ENCODE measurements at regions not wholly inside any gene's neighbourhood (a gene's known extent, or its start where the extent isn't known, plus 50 kb on each side); places are given as distances from the start of the nearest gene placed in this dataset.
"Not testable (repeated sequence)": the region's sequence is repeated elsewhere in the genome, so short reads cannot be mapped to it uniquely, and the experiment has no call there.

DNA sequence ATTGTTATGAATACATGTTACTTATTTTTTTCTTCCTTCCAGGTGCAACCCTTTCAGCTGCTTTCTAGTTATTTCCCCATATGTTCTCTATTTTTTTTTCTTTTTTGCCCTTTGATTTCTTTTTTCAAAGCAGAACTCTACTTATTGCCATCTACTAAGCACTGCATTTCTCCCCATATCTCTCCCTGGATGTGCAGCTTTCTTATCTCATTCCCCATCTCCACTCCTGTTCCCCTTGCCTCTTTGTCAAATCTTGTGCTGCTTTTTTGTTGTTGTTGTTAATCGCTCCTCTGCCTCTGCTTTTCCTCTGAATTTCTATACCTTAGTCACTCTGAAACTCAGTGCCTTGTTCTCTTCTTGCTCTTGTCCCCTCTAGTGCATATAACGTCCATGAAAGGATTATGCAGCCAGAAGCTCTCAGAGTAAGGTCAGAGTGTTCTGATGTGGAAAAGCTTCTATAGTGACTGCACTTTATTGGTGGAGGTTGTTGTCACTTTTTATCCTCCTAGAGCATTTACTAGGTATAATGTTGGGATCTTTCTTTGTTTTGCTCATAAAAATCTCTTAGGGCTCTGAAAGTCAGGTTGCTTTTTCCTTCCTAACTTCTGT lies 51.1 kb upstream of the JADE1 start:
- DNase-seq (no peak), ATAC-seq (peak; percentile 46)
- intact Hi-C loops (cut with micrococcal nuclease), result no loop called here

DNA sequence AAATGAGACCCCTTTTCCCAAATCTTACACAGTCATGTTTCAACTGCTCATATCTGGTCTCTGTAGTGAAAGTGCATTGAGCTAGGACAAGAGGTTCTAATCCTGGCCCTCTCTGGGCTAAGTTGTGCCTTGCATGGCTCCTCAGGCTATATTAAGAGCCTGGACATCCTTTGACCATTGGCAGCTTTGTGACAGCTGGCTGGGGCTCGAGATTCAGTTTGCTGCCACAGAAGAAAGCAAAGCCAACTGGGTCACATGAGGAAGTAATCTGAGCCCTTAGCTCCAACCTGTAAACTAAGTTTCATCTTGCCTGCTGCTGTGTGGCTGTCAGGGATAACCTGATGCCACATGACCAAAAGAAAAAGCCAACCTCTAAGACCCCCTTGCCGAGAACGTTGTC lies 51.8 kb upstream of the JADE1 start:
- intact Hi-C loops (cut with micrococcal nuclease), result no loop called here
- DNase-seq (peak; percentile 75), ATAC-seq (peak; percentile 99)

DNA sequence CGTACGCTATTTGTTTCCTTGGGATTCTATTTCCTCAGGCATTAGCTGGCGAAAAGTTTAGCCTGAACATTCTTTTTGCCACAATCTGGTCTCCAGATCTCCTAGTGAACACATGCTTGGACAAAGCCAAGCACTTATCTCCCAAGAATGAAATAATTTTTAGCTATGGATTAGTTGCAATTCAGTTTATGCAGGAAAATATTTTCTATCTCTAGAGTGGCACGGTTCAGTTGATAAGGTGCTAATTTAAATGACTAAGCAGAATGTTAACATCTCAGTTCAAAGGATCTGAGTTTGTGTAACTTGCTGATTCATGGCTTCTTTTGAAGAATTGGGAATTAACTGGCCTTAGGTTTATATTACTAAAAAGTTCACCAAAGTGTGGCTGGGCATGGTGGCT lies 58.1 kb upstream of the JADE1 start:
- DNase-seq, result no peak
- ATAC-seq, result no peak
- intact Hi-C loops (cut with micrococcal nuclease), result no loop called here

DNA sequence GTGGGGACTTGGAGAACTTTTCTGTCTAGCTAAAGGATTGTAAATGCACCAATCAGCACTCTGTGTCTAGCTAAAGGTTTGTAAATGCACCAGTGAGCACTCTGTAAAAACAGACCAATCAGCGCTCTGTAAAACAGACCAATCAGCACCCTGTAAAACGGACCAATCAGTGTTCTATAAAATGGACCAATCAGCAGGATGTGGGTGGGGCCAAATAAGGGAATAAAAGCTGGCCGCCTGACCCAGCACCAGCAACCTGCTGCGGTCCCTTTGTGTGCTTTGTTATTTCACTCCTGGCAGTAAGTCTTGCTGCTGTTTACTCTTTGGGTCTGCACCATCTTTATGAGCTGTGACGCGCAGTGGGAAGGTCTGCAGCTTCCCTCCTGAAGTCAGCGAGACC lies 67.8 kb upstream of the JADE1 start:
- DNase-seq; intact Hi-C loops (cut with micrococcal nuclease); ATAC-seq: not testable (repeated sequence)

DNA sequence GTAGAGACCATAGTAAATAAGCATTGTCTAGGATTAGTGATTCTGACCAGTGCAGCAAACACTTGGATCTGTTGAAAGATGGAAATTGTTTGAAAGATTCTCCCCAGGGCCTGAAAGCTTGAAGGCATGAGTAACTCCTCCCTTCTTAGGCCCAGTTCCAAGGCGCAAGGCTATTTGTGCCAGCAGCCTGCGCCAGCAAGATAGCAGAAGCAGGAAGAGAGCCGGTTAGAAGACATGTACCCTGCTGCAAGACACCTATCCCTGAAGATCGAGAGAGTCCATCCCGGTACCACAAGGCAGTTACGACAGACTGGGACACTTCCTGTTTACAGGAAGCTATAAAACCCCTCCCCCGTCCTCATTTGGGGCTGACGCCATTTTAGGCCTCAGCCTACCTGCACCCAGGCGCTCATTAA lies 72.4 kb upstream of the JADE1 start:
- DNase-seq (peak; percentile 50), ATAC-seq (peak; percentile 88)
- intact Hi-C loops (cut with micrococcal nuclease), result no loop called here

DNA sequence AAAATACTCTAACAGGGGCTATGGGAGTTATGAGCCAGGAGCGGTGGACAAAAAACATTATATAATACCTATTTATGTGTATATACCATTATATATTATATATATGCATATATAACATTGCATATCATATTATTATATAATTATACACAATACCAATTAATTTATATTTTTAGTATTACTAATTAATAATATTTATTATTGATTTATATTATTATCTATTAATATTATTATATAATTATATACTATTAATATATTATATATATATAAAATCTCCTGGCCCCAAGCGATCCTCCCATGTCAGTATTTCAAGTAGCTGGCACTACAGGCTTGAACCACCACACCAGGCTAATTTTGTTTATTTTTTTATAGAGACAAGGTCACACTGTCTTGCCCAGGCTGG lies 73.8 kb upstream of the JADE1 start:
- DNase-seq (no peak), ATAC-seq (no peak)
- intact Hi-C loops (cut with micrococcal nuclease), result no loop called here

DNA sequence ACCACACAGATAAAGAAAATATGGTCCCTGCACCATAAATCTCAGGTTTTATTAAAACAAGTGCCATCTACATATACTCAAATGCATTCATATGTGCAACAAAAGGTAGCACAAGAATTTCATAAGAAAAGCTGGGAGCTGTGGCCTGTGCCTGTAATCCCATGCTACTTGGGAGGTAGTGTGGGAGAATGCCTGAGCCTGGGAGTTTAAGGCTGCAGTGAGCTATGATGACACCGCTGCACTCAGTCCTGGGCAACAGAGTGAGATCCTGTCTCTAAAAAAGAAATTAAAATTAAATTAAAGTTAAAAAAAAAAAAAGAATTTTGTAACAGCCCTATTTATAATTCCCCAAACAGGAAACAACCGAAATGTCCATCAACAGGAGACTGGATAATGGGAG lies 81.3 kb upstream of the JADE1 start:
- intact Hi-C loops (cut with micrococcal nuclease), result no loop called here
- ATAC-seq, result no peak
- DNase-seq, result no peak

DNA sequence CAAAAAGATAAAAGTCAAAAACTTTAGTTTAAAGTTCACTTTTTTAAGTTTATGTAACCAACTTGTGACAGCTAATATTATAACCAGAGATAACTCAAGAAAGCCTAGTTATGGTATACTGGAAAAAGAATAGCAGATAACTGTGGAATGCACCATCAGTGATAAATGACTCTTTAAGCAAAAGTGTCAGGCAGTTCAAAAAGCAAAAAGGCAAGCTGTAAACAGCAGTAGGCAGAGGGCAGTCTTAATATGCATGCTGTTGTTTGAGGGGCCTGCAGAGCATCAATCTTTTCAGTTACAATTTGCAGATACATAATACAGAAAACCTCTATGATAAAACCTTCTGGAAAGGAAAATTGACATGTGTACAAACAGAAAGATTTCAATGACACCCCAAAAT lies 81.8 kb upstream of the JADE1 start:
- intact Hi-C loops (cut with micrococcal nuclease), result no loop called here
- DNase-seq, result no peak
- ATAC-seq, result no peak

DNA sequence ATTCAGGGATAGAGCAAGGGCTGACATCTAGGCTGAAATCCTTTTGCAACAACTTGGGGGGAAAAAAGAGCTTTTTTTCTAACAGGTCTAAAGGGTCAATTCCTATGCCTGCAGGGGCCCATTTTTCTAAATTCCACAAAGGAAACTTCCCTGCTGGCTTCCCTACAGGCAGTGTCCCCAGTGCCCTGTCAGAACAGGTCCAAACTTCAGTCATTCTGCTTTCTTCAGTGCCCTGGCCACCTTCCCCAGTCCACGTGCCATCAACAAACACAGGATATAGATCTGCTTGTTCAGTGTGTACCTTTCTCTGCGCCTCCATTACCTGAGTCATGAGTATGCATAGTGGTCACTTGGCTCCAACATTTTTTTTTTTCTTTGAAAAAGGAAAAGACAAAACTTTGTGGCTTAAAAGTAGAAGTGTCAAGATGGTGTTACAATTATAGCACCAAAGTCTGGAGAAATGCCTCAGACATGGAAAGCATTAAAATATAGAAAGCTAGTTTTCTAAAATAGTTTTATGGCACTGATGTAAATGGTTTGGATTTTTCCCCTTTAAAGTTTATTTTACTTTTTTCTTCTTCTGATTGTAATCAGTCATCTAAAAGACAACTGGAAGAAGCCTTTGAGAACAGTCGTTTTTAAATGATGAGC lies 84.0 kb upstream of the JADE1 start:
- DNase-seq (no peak), ATAC-seq (no peak)
- intact Hi-C loops (cut with micrococcal nuclease), result no loop called here

DNA sequence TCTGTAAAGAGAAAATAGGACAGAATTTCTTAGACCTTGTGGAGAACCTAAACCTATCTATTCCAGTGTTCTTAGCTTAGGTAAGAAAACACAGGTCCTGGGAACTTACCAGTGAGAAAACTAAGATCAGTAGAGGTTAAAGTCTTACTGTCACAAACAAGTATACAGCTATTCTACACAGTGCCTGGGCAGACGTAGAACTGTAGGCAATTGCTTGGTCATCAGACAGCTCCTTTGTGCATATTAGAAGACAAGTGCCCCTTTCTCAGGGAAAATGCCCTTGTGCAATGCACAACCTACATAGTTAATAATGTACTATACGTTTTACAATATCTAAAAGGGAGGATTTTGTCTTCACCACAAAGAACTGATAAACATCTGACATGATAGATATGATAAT lies 86.6 kb upstream of the JADE1 start:
- ATAC-seq (no peak), DNase-seq (no peak)
- intact Hi-C loops (cut with micrococcal nuclease), result no loop called here

DNA sequence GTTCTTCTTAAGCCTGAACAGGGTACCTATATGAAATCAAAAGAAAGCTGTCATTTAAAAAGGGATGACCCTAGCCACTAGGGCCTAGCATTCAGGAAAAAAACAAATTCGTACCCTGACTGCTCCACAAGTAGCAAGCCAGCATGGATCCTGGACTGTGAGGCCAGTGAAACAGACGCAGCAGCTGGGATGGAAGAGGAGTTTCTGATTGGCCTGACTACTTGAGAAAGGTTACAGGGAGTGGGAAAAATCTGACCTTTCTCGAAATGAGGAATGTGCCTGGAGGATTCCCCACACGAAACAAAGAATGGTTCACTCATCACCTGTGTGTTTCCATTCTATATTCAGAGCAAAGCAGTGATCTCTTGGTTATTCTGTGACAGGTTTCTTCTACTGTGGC lies 87.6 kb upstream of the JADE1 start:
- ATAC-seq, result no peak
- no peak for DNase-seq
- intact Hi-C loops (cut with micrococcal nuclease), result no loop called here

DNA sequence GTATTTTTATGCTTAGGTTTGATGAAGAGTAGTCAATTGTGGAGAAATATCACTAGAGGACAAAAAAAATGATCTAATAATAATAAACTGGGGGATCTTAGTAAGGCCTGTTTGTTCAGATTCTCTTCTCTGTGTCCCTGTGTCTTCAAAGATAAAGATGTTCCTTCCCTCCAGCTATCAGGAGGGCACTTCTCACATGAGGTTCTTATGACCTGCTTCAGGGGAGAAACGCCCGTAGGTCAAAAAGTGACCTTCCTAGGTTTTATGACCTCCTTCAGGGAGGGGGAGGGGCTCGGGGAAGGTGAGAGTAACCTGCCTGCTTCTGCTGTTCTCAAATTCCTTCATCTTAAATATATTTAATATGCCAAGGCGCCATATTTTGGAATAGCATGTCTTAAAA lies 89.2 kb upstream of the JADE1 start:
- intact Hi-C loops (cut with micrococcal nuclease), result no loop called here
- ATAC-seq (no peak), DNase-seq (no peak)

DNA sequence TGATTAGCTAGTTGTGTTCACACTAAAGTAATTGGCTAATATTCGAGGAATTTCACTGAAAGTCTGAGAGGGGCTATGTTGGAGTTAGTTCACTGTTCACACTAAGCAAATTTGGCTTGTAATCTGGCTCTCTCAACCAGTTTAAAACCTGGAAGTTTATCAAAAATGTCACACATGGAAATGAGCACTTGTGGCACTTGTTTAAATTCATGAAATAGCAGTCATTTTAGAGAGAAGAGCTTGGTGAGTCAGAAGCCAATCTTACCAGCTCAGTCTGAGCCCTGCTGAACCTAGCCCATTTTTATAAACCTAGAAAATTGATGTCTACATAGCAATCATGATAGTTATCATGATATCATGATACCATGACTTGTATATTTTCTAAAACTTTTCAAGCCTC lies 90.7 kb upstream of the JADE1 start:
- no peak for DNase-seq
- intact Hi-C loops (cut with micrococcal nuclease), result no loop called here
- ATAC-seq, result no peak

DNA sequence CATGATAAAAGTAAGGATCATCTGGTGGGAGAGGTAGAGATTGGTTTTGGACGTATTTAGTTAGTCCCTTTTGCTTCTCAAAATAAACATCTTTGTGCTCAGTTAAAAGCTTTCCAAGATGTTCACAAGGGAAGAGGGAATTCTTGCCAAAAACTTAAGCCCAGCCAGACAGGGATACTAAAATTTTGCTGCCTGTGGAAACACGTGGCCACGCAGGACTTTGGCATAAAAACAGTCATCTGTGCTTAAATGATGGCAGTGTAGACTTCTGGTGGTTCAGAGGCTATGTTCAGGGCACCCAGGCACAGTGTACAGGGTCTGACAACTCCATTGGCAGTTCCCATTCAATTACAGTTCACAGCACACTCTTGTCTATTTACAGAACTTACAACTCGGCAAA lies 93.2 kb upstream of the JADE1 start:
- DNase-seq, result no peak
- peak; percentile 78 for ATAC-seq
- intact Hi-C loops (cut with micrococcal nuclease), result no loop called here

DNA sequence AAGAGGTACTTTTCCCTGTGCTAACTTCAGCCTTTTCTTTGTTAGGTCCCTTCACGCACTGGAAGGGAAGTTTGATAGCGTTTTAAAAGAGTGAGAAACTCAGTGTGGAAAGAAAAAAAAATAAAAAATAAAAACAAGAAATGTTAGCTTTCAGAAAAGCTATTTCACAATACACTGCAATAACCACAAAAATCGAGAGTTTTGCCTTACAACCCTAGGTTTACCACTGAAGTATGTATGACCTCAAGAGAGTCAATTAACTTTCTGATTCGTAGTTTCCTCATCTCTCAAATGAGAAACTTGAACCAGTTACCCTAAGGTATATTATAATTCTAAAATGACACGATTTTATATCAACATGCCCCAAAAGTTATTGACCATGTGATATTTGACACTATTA lies 93.9 kb upstream of the JADE1 start:
- intact Hi-C loops (cut with micrococcal nuclease), result no loop called here
- DNase-seq (no peak), ATAC-seq (peak; percentile 59)

DNA sequence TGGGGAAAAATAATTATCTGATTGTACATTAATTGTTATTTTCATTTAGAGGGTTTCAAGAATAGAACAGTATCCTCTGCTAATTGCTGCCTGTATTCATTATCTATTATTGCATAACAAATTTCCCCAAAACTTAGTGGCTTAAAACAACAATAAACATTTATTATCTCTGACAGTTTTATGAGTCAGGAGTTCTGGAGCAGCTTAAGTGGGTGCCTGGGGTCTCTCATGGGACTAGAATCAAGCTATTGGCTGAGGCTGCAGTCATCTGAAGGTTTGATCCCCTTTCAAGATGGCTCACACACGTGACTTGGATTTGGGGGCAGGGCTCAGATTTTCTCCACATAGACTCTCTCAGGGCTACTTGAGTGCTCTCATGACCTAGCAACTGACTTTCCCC lies 98.1 kb upstream of the JADE1 start:
- intact Hi-C loops (cut with micrococcal nuclease), result no loop called here
- ATAC-seq (peak; percentile 66), DNase-seq (no peak)

DNA sequence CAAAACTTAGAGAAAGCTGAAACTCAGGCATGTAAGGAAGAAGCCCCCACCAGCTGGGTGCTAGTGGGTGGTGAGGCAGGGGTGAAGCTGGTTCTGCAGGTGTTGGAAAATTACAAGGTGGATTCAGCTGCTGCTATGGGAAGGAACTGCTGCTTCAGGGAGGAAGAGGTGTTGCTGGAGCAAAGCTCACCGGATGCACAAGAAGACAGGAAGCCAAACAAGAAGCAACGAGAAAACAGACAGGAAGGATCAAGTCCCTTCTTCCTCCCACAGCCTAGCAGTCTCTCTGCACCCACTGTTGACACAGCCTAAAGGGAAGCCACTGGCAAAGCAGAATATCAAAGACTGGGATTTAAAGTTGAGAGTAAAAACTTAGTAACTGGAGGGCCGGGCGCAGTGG lies 100.2 kb upstream of the JADE1 start:
- intact Hi-C loops (cut with micrococcal nuclease), result no loop called here
- DNase-seq, result no peak
- ATAC-seq, result no peak

DNA sequence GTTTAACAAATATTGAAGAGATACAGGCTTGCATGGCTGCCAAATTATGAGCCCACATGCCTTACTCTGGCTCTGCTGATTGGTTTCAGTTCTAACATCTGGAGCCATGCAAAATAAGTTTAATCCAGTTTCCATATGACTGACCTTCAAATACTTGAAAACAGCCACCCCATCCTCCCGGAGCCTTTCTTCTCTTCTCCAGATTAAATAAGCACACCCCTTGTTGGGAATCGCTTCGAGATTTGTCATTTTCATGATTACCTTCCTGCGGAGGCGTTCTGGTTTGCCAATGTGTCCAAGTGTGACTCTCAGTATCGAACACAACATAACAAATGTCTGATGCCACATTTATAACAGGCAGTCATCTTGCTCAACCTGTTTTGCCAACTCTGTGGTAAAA lies 101.6 kb upstream of the JADE1 start:
- intact Hi-C loops (cut with micrococcal nuclease), result no loop called here
- ATAC-seq, result no peak
- DNase-seq, result no peak

DNA sequence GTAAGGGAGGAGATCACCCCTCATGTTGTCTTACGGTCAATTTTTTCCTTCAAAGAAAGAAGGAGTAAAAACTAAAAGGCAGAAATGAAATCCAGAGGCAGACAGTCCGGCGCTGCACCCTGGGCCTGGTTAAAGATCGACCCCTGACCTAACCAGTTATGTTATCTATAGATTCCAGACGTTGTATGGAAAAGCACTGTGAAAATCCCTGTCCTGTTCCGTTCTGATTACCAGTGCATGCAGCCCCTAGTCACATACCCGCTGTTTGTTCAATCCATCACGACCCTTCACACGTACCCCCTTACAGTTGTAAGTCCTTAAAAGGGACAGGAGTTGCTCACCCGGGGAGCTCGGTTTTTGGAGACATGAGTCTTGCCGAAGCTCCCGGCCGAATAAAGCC lies 105.6 kb upstream of the JADE1 start:
- intact Hi-C loops (cut with micrococcal nuclease), result no loop called here
- ATAC-seq, result no peak
- DNase-seq, result no peak

DNA sequence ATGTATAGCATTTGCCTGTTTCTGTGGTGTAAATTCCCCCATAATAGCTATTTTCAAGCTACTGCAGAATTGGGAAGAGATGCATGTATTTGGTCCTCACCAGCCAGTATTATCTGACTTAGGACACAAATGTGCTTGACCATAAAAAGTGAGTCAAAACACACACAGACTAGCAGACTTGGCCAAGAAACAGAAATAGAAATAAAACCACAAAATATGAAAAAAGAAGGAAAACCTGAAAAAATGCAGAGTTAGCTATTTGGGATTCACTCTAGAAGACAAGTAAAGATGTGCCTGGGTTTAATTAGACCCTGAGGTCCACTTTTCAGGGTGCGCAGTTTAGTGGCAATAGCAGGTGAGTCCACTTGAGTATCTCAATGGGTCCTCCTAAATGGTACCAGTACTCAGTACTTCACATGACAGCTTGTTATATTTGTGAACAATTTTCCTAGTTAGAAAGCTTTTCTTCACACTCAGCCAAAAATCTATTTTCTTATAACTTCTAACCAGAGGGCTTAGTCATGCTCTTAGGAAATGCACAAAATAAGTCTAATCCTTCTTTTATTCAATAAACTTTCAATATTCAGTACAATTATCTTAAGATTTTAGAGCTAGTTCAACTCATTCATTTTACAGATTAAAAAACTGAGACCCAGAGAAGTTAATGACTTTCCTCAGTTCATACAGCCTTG lies 108.7 kb upstream of the JADE1 start:
- intact Hi-C loops (cut with micrococcal nuclease), result no loop called here
- DNase-seq, result no peak
- no peak for ATAC-seq

DNA sequence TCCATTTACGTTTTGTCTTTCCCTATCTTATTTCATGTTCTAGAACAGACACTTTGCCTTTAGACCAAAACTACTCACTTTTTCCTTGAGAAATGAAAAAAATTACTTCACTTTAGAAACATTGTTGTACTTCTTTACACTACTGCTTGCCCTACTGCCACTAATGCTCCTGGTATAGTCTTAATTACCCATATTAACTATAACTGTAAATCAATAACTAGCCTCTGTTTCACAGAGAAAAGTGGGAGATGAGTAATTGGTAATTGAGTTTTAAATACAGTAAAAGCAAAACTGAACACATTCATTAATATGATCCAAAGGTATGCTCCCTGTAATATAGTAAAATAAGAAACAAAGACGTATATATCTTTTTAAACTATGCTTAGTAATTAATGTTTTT lies 111.1 kb upstream of the JADE1 start:
- intact Hi-C loops (cut with micrococcal nuclease), result no loop called here
- no peak for DNase-seq
- no peak for ATAC-seq
